Retinal pigment epithelial cell (primary cell): ENCODE measurements at regions not wholly inside any gene's neighbourhood (a gene's known extent, or its start where the extent isn't known, plus 50 kb on each side); places are given as distances from the start of the nearest gene placed in this dataset.

Experiments used
- DNase-seq: peaks from one replicate; pipeline ENCODE4 v3.0.0-alpha.2; 2010; ENCODE audit warnings: low read depth
- H3K4me3 ChIP-seq: 2 replicates; pipeline ENCODE4 v1.5.1; 2011; ENCODE audit warnings: mild to moderate bottlenecking, low read length, control low read depth, moderate library complexity
- TF ChIP-seq, protein P1 (sequence below): conservative IDR thresholded peaks from 2 replicates; pipeline ENCODE4 v1.5.1; 2011; ENCODE audit warnings: low read depth, low read length, control low read depth, inconsistent platforms

GRCh38 chr4:130043732-130044160 lies 947.8 kb downstream of the C4orf33 start:
- TF ChIP-seq, protein P1, sequence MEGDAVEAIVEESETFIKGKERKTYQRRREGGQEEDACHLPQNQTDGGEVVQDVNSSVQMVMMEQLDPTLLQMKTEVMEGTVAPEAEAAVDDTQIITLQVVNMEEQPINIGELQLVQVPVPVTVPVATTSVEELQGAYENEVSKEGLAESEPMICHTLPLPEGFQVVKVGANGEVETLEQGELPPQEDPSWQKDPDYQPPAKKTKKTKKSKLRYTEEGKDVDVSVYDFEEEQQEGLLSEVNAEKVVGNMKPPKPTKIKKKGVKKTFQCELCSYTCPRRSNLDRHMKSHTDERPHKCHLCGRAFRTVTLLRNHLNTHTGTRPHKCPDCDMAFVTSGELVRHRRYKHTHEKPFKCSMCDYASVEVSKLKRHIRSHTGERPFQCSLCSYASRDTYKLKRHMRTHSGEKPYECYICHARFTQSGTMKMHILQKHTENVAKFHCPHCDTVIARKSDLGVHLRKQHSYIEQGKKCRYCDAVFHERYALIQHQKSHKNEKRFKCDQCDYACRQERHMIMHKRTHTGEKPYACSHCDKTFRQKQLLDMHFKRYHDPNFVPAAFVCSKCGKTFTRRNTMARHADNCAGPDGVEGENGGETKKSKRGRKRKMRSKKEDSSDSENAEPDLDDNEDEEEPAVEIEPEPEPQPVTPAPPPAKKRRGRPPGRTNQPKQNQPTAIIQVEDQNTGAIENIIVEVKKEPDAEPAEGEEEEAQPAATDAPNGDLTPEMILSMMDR = no peak
- no peak overlapping the region for H3K4me3 ChIP-seq
- no peak for DNase-seq

DNA sequence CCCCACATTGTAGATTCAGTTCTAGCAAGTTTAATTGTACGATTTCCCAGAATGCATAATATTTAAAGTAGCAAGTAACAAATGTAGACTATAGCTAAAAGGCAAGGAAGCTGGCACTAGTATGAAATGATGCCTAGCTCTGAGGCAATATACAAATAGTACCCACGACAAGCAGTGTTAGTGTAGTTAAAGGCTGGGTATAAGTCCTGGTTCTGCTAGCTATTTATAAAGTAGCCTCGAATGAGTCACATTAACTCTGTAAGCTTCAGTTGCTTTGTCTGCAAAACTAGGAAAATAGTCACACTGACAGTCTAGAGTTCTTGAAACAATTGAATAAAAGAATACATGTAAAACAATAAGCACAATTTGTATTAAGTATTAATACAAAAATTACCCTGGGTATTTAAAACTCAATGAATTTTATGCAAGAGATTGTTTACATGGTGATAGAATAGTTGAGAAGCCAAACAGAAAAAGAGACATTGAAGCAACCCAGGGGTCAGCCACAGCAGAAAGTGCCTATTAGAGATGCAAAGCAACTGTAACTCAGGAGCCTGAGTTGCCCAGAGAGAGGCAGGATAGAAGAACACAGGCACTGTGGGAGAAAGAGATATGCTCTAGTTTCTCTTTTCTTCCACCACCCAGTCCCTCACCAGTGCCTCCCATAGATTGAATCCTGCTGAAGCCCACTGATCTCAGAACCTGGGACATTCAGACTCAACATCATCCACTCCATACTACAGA lies 949.0 kb downstream of the C4orf33 start:
- TF ChIP-seq, protein P1 = no peak
- no peak for DNase-seq
- H3K4me3 ChIP-seq = no peak overlapping the region

- H3K4me3 ChIP-seq = no peak overlapping the region
- TF ChIP-seq, protein P1 = no peak
- no peak for DNase-seq
Observed at GRCh38 chr4:130053723-130054122, 957.8 kb downstream of the C4orf33 start.

DNA sequence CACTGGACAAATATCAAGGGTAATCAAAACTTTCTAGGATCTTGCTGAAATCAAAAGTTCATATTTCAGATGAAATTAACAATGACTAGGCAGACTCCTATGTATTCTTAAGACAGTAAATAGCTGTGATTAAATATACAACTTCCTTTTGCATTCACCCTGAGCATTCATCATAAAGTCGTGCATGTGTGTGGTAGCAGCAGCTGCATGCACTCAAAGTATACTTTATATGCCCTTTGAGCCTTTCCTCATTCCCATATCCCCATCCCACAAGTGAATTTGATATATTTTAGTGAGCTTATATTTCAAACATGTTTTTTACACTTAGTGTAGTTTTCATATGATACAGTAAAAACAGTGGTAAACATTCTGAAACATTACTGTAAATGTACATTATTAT lies 959.0 kb downstream of the C4orf33 start:
- TF ChIP-seq, protein P1 = no peak
- H3K4me3 ChIP-seq = no peak overlapping the region
- no peak for DNase-seq

DNA sequence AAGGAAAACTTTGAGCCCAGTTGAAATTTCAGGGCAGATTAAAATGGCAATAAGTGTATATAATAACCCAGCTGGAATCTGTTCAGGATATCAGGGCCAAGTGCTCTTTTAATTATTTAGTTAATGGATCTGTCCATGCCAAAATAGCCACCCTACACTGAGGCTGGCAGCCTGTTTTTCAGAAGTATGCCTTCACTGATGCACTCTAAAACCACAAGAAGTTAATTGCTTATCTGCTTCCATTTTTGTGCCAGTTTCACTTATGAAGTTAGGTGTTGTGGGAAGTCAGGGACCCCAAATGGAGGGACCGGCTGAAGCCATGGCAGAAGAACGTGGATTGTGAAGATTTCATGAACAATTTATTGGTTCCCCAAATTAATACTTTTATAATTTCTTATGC lies 960.3 kb downstream of the C4orf33 start:
- no peak overlapping the region for H3K4me3 ChIP-seq
- TF ChIP-seq, protein P1 = no peak
- no peak for DNase-seq

DNA sequence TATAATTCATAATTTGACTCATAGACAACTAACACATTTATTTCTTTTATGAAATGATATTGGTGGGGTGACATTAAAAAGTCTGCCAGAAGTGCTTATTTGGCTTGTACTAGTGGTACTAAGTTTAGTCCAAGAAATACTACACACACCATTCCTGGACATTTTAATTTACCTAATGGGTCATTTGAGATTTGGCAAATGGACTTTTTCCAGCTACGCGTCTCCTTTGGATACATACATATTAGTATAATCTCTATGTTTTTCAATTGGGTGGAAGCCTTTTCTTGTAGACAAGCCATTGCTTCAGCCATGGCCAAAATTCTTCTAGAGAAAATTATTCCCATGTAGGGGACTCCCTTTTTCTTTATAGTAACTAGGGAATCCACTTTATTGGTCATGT lies 968.5 kb downstream of the C4orf33 start:
- TF ChIP-seq, protein P1 = no peak

GRCh38 chr4:130067419-130067818 lies 971.5 kb downstream of the C4orf33 start:
- no peak for DNase-seq
- no peak overlapping the region for H3K4me3 ChIP-seq
- TF ChIP-seq, protein P1 = no peak

More for the DNA sequence above, 968.5 kb downstream of the C4orf33 start:
- no peak overlapping the region for H3K4me3 ChIP-seq
- DNase-seq = no peak
